ENCODE measurements at regions not wholly inside any gene's neighbourhood (a gene's known extent, or its start where the extent isn't known, plus 50 kb on each side); places are given as distances from the start of the nearest gene placed in this dataset.

DNA sequence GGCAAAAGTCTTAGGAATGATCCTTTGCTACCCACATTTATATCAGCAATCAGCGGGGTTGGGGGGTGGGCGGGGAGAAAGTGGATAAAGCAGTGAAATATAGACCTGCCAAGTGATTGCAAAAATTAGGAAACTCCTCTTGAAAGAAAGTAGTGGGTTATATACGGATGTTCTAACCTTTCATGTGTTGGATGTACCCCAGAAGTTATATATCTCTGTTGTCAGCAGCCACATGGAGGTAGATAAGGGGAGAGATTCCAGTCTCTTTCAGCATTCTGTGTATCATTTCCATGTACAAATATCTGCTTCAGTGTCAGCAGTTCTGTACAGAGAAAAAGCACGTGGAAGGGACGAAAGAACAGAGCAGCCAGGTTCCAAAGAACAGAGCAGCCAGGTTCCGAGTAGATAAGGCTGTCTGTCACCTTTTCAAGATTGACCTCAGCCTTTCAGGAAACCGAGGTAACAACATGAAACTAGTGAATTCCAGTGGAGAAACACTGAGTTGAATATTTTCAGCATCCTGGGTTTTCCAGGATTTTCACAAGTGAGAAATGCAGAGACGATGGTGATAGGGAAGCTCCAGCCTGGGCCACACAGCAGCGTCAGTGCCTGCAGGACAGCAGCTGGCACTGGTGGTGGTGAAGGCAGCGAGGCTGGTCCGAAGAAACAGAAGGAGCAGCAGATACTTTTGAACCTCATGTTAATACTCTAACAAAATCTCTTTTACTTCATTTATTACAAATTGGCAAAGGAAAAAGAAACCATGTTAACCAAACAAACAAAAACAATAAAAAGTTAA, 212.3 kb downstream of the C7orf25 start (continued):
- TF ChIP-seq NANOG (IDR thresholded peaks at IDR 0.05; ENCODE audit: insufficient read depth, low read depth, low read length, poor library complexity, severe bottlenecking) (no peak), HDAC6 (IDR thresholded peaks at IDR 0.05; ENCODE audit: low read depth, low read length) (no peak), CBX5 (IDR thresholded peaks at IDR 0.05; ENCODE audit: low read depth, low read length) (no peak), JUND (IDR thresholded peaks at IDR 0.05; ENCODE audit: low read length) (no peak), EZH2 (IDR thresholded peaks at IDR 0.05; ENCODE audit: low read depth, low read length, severe bottlenecking) (no peak), GTF2F1 (IDR thresholded peaks at IDR 0.05; ENCODE audit: borderline replicate concordance, low read depth, low read length) (no peak)
- TF ChIP-seq, protein P1, sequence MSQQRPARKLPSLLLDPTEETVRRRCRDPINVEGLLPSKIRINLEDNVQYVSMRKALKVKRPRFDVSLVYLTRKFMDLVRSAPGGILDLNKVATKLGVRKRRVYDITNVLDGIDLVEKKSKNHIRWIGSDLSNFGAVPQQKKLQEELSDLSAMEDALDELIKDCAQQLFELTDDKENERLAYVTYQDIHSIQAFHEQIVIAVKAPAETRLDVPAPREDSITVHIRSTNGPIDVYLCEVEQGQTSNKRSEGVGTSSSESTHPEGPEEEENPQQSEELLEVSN (IDR thresholded peaks at IDR 0.05), result no peak

Measured in H1 (cell line).